ENCODE measurements at regions not wholly inside any gene's neighbourhood (a gene's known extent, or its start where the extent isn't known, plus 50 kb on each side); places are given as distances from the start of the nearest gene placed in this dataset.

DNA sequence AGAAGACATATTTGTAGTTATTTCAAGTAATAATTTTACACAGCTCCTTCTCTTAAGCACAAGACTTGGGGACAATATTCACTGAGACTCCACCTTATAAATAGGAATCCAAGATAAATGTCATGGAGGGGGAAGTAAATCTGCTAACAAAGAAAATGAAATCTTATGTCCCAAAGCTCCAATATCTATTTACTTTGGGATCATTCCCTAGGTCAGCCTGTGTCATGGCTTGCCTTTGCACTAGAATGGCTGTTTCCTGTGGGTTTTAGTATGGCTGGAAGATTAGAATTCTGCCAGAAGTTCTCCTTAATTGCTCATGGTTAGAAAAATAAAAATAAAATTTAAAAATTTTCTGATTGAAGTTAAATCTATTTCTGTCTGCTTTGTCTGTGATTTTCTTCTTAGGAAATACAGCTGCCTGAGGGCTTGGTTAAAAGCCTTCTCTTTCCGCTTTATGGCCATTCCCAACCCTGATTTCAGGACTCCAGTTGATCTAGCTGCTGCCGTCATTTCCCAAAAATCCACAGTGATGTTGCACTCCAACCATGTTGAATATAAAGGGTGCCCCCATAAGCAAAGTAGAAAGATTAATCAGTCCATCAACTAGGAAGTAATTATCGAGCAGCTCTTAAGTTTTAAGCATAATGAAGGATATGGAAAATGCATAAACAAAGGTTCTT is 326.4 kb upstream of the LYPLAL1 start:
- TF ChIP-seq MYC (IDR thresholded peaks at IDR 0.05; ENCODE audit: low read depth, low read length) (no peak), POLR2A (IDR thresholded peaks at IDR 0.05; ENCODE audit: extremely low read depth, insufficient read length) (no peak)
- TF ChIP-seq, protein P1, sequence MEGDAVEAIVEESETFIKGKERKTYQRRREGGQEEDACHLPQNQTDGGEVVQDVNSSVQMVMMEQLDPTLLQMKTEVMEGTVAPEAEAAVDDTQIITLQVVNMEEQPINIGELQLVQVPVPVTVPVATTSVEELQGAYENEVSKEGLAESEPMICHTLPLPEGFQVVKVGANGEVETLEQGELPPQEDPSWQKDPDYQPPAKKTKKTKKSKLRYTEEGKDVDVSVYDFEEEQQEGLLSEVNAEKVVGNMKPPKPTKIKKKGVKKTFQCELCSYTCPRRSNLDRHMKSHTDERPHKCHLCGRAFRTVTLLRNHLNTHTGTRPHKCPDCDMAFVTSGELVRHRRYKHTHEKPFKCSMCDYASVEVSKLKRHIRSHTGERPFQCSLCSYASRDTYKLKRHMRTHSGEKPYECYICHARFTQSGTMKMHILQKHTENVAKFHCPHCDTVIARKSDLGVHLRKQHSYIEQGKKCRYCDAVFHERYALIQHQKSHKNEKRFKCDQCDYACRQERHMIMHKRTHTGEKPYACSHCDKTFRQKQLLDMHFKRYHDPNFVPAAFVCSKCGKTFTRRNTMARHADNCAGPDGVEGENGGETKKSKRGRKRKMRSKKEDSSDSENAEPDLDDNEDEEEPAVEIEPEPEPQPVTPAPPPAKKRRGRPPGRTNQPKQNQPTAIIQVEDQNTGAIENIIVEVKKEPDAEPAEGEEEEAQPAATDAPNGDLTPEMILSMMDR (IDR thresholded peaks at IDR 0.05; ENCODE audit: low read depth, low read length), result no peak
- TF ChIP-seq, protein P2, sequence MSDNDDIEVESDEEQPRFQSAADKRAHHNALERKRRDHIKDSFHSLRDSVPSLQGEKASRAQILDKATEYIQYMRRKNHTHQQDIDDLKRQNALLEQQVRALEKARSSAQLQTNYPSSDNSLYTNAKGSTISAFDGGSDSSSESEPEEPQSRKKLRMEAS (IDR thresholded peaks at IDR 0.05; ENCODE audit: low read depth, low read length), result no peak
- no peak overlapping the region for H3K4me3 ChIP-seq (ENCODE audit: low read depth, low read length)
- DNase-seq (ENCODE audit: low read depth), result no peak

DNA sequence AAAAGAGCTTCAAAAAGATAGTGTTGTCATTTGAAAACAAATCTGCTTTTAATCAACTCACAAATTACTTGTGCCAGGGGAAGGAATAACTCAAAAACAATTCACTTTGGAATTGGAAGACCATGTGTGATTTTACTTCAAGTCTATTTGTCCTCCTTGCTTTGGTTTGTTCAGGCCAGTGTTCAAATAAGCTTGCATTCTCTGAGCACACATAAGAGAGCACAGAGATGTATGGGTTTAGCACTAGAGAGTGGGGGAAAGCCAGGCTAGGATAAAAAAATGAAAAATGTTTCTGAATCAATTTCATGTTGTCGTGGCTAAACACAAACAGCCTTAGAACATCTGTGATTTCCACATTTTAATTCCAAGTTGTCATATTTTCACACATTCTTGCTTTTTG is 325.7 kb upstream of the LYPLAL1 start:
- no peak overlapping the region for H3K4me3 ChIP-seq (ENCODE audit: low read depth, low read length)
- no peak for DNase-seq (ENCODE audit: low read depth)
- TF ChIP-seq POLR2A (IDR thresholded peaks at IDR 0.05; ENCODE audit: extremely low read depth, insufficient read length) (no peak), MYC (IDR thresholded peaks at IDR 0.05; ENCODE audit: low read depth, low read length) (no peak)
- TF ChIP-seq, protein P1 (IDR thresholded peaks at IDR 0.05; ENCODE audit: low read depth, low read length), result no peak
- TF ChIP-seq, protein P2 (IDR thresholded peaks at IDR 0.05; ENCODE audit: low read depth, low read length), result no peak

DNA sequence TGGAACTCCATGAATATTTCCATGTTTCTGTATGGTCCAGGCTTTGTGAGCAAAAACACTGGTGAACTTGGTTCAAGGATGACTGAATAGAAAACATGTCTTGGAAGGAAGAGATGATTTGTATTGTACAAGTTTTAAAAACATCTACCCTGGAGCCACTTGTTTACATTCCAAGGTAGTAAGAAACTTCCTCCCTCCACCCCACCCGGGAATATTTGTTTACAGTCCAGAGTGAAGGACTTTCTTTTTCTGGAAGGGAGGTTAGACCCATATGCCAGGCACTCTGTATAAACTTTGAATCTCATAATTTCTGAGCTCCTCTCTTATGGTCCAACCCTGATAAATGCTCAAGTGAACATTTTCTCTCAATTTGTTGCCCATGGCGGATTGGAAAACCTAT is 323.3 kb upstream of the LYPLAL1 start:
- DNase-seq (ENCODE audit: low read depth), result no peak
- H3K4me3 ChIP-seq (ENCODE audit: low read depth, low read length), result no peak overlapping the region
- TF ChIP-seq, protein P2 (IDR thresholded peaks at IDR 0.05; ENCODE audit: low read depth, low read length), result no peak
- TF ChIP-seq MYC (IDR thresholded peaks at IDR 0.05; ENCODE audit: low read depth, low read length), result no peak
- TF ChIP-seq, protein P1 (IDR thresholded peaks at IDR 0.05; ENCODE audit: low read depth, low read length), result no peak
- no peak for TF ChIP-seq POLR2A (IDR thresholded peaks at IDR 0.05; ENCODE audit: extremely low read depth, insufficient read length)

DNA sequence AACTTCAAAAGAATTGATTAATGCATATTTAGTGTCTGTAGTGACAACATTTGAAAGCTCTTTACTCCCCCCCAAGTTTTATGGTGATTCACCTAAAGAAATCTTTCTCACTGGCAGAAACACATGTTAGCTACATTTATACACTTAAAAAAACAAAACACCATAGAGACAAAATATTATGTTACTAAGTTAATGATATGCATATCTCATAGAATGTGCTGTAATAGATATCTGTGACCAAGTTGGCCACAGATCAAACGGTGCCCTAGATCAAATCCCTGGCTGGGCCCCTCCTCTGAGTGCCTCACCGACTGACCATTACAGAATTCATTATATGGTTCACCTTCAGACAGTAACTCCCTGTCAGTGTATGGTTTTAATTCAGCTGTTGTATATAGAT is 322.1 kb upstream of the LYPLAL1 start:
- TF ChIP-seq POLR2A (IDR thresholded peaks at IDR 0.05; ENCODE audit: extremely low read depth, insufficient read length), result no peak
- TF ChIP-seq, protein P1 (IDR thresholded peaks at IDR 0.05; ENCODE audit: low read depth, low read length), result no peak
- TF ChIP-seq MYC (IDR thresholded peaks at IDR 0.05; ENCODE audit: low read depth, low read length), result no peak
- TF ChIP-seq, protein P2 (IDR thresholded peaks at IDR 0.05; ENCODE audit: low read depth, low read length), result no peak
- H3K4me3 ChIP-seq (ENCODE audit: low read depth, low read length), result no peak overlapping the region
- no peak for DNase-seq (ENCODE audit: low read depth)

DNA sequence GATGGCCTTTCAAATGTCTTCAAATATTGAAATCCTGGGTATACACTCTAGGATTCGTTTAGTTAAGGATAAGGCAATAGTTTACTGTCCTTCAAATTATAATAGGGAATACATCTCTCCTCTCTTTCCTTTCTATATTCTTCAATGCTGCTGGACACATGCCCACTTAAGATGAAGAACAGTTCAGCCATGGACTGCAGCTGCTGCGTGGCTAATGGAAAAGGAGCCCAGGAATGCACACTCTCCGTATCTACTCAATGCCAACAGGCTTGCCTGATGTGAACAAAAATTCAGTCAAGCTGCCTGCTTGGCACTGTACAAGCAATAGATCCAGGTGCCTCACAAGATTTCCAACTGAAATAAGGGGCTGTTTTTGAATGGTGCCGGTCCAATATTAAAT is 321.2 kb upstream of the LYPLAL1 start:
- no peak for DNase-seq (ENCODE audit: low read depth)
- TF ChIP-seq POLR2A (IDR thresholded peaks at IDR 0.05; ENCODE audit: extremely low read depth, insufficient read length) (no peak), MYC (IDR thresholded peaks at IDR 0.05; ENCODE audit: low read depth, low read length) (no peak)
- TF ChIP-seq, protein P1 (IDR thresholded peaks at IDR 0.05; ENCODE audit: low read depth, low read length), result no peak
- TF ChIP-seq, protein P2 (IDR thresholded peaks at IDR 0.05; ENCODE audit: low read depth, low read length), result no peak
- H3K4me3 ChIP-seq (ENCODE audit: low read depth, low read length), result no peak overlapping the region

All from NB4 (cell line).